ENCODE measurements at regions not wholly inside any gene's neighbourhood (a gene's known extent, or its start where the extent isn't known, plus 50 kb on each side); places are given as distances from the start of the nearest gene placed in this dataset.

- TF ChIP-seq CHD7 (IDR thresholded peaks at IDR 0.05; ENCODE audit: insufficient replicate concordance, low read length) (peak; percentile 96), CBX8 (IDR thresholded peaks at IDR 0.05; ENCODE audit: borderline replicate concordance, low read depth, low read length) (no peak), MAFK (IDR thresholded peaks at IDR 0.05; ENCODE audit: low read depth, low read length) (no peak), SP2 (IDR thresholded peaks at IDR 0.05; ENCODE audit: low read length) (no peak), CHD1 (IDR thresholded peaks at IDR 0.05; ENCODE audit: low read depth, low read length) (no peak), POLR2A (IDR thresholded peaks at IDR 0.05; ENCODE audit: control extremely low read depth in 1 of 2, low read depth in 2 of 2, low read length in 2 of 2) (no peak), BACH1 (IDR thresholded peaks at IDR 0.05; ENCODE audit: low read length) (no peak), MAX (IDR thresholded peaks at IDR 0.05) (0 out of 2 replicates have a peak, but pooled peaks have one; percentile 13)
These were observed 171.2 kb upstream of the COL1A2 start (continued) for GRCh38 chr7:94223375-94224084.

All from H1 (cell line).